Calu3 (cell line): ENCODE measurements at regions not wholly inside any gene's neighbourhood (a gene's known extent, or its start where the extent isn't known, plus 50 kb on each side); places are given as distances from the start of the nearest gene placed in this dataset.

Experiments used
- BruUV-seq: library from RNA; stranded (reverse); fragments of 400-500 nt; replicated peaks from 2 replicates; lab custom pipeline; 2021; lab: Mats Ljungman, UMichigan
- CTCF ChIA-PET: fragments of 300-600 bp; sonication (Branson Sonifier 250); formaldehyde crosslinking; loops from one replicate; lab custom pipeline; 2022; ENCODE audit warnings: antibody characterized with exemption; lab: Charles Lee
- DNase-seq: peaks from one replicate; pipeline ENCODE4 v3.0.0; 2022
- H3K27ac Mint-ChIP-seq: one replicate; pipeline ENCODE4 v1.8.0; 2022; ENCODE audit warnings: mixed read lengths; ENCODE audit not compliant: unreplicated experiment
- H3K27me3 Mint-ChIP-seq: one replicate; pipeline ENCODE4 v1.8.0; 2022; ENCODE audit warnings: mixed read lengths; ENCODE audit not compliant: unreplicated experiment
- H3K36me3 Mint-ChIP-seq: one replicate; pipeline ENCODE4 v1.8.0; 2022; ENCODE audit warnings: mild to moderate bottlenecking, moderate library complexity, mixed read lengths; ENCODE audit not compliant: insufficient read depth, unreplicated experiment
- H3K4me1 Mint-ChIP-seq: one replicate; pipeline ENCODE4 v1.8.0; 2022; ENCODE audit warnings: mild to moderate bottlenecking, low read depth, mixed read lengths; ENCODE audit not compliant: unreplicated experiment
- H3K4me3 Mint-ChIP-seq: one replicate; pipeline ENCODE4 v1.8.0; 2022; ENCODE audit warnings: mild to moderate bottlenecking, low read depth, moderate library complexity, mixed read lengths; ENCODE audit not compliant: unreplicated experiment
- H3K9me3 Mint-ChIP-seq: one replicate; pipeline ENCODE4 v1.8.0; 2022; ENCODE audit warnings: low read depth, mixed read lengths; ENCODE audit not compliant: unreplicated experiment
- CTCF ChIP-seq: fragments of 200-600 bp; IDR thresholded peaks from one replicate; pipeline ENCODE4 v1.8.0; 2022; ENCODE audit warnings: antibody characterized with exemption; ENCODE audit not compliant: unreplicated experiment
- intact Hi-C: fragments of 100-400 bp; cut with micrococcal nuclease; formaldehyde crosslinking; loops from one replicate; pipeline ENCODE4 v1.10.0; 2022; ENCODE audit not compliant: unreplicated experiment

GRCh38 chr4:156559346-156559745 lies 412.3 kb downstream of the PDGFC start:
- Mint-ChIP-seq H3K36me3 (no peaks in the 10 kb centered on the region), H3K27me3 (no peaks in the 10 kb centered on the region), H3K4me3 (no peak overlapping the region), H3K4me1 (peaks cover 23% of the 10 kb centered on the region), H3K27ac (no peak overlapping the region), H3K9me3 (no peaks in the 10 kb centered on the region)
- DNase-seq = no peak
- CTCF ChIA-PET = no interaction called here
- no peak for TF ChIP-seq CTCF
- intact Hi-C loops = no loop called here
- BruUV-seq = no TSS peak

- BruUV-seq = no TSS peak
- TF ChIP-seq CTCF = no peak
- H3K27ac Mint-ChIP-seq = no peak overlapping the region
These were observed 413.1 kb downstream of the PDGFC start for GRCh38 chr4:156558373-156559025.

GRCh38 chr4:156557920-156558319 lies 413.7 kb downstream of the PDGFC start:
- Mint-ChIP-seq H3K36me3 (no peaks in the 10 kb centered on the region), H3K9me3 (no peaks in the 10 kb centered on the region), H3K4me3 (no peak overlapping the region), H3K27me3 (no peaks in the 10 kb centered on the region), H3K27ac (no peak overlapping the region), H3K4me1 (peaks cover 23% of the 10 kb centered on the region)
- BruUV-seq = no TSS peak
- intact Hi-C loops = no loop called here
- TF ChIP-seq CTCF = no peak
- no peak for DNase-seq
- CTCF ChIA-PET = interaction anchor here (0.6 kb wide), 1 partner anchor 134 kb away, joined by 3 read pairs; no protein-coding TSS in a partner anchor

More at GRCh38 chr4:156558373-156559025, 413.1 kb downstream of the PDGFC start:
- H3K4me1 Mint-ChIP-seq = peaks cover 23% of the 10 kb centered on the region
- H3K27me3 Mint-ChIP-seq = no peaks in the 10 kb centered on the region
- no peak for DNase-seq
- intact Hi-C loops = no loop called here
- H3K4me3 Mint-ChIP-seq = no peak overlapping the region
- no peaks in the 10 kb centered on the region for H3K36me3 Mint-ChIP-seq
- CTCF ChIA-PET = no interaction called here
- no peaks in the 10 kb centered on the region for H3K9me3 Mint-ChIP-seq

GRCh38 chr4:156556336-156556735 lies 415.3 kb downstream of the PDGFC start:
- BruUV-seq = no TSS peak
- no peak for DNase-seq
- no peak for TF ChIP-seq CTCF
- CTCF ChIA-PET = interaction anchor here (0.7 kb wide), 1 partner anchor 132 kb away, joined by 3 read pairs; no protein-coding TSS in a partner anchor
- no peak overlapping the region for H3K4me3 Mint-ChIP-seq
- H3K4me1 Mint-ChIP-seq = peaks cover 23% of the 10 kb centered on the region
- H3K9me3 Mint-ChIP-seq = no peaks in the 10 kb centered on the region
- H3K27ac Mint-ChIP-seq = no peak overlapping the region
- intact Hi-C loops = no loop called here
- H3K36me3 Mint-ChIP-seq = no peaks in the 10 kb centered on the region
- H3K27me3 Mint-ChIP-seq = no peaks in the 10 kb centered on the region
